Vagina (tissue), 2 donors: ENCODE measurements at regions not wholly inside any gene's neighbourhood (a gene's known extent, or its start where the extent isn't known, plus 50 kb on each side); places are given as distances from the start of the nearest gene placed in this dataset.
A peak's percentile ranks its signal among the peaks of the same experiment; 100 is the strongest.

Source experiments
- DNase-seq, 2 donors: peaks; one replicate each; pipeline ENCODE4 v3.0.0-alpha.2; 2017; ENCODE audit errors: extremely low spot score in 2 of 2
- H3K27ac ChIP-seq: fragments of 200-600 bp; sonication (generic); one replicate; pipeline ENCODE4 v1.5.1; 2019
- H3K27me3 ChIP-seq: fragments of 200-600 bp; sonication (generic); one replicate; pipeline ENCODE4 v1.5.1; 2019
- H3K36me3 ChIP-seq, 2 donors: fragments of 200-600 bp; sonication (generic); one replicate each; pipeline ENCODE4 v1.5.1; 2017 to 2019
- H3K4me1 ChIP-seq: fragments of 200-600 bp; sonication (generic); one replicate; pipeline ENCODE4 v1.5.1; 2019
- H3K4me3 ChIP-seq, 2 donors: fragments of 200-600 bp; sonication (generic); 1 replicate in 1 of 2; 2 replicates in 1 of 2; pipeline ENCODE4 v1.5.1; 2016 to 2019
- H3K9me3 ChIP-seq: fragments of 200-600 bp; sonication (generic); one replicate; pipeline ENCODE4 v1.5.1; 2019
- POLR2A ChIP-seq, 2 donors: fragments of 450-650 bp; IDR thresholded peaks; one replicate each; pipeline ENCODE4 v1.6.1; 2017; ENCODE audit warnings: antibody characterized with exemption in 2 of 2, mild to moderate bottlenecking in 2 of 2, moderate library complexity in 2 of 2
- POLR2AphosphoS5 ChIP-seq, 2 donors: sonication (generic); formaldehyde crosslinking; IDR thresholded peaks; one replicate each; pipeline ENCODE4 v1.9.0; 2017; ENCODE audit warnings: antibody characterized with exemption in 2 of 2, mild to moderate bottlenecking in 2 of 2, low read depth in 1 of 2; ENCODE audit not compliant: insufficient read depth in 1 of 2
- intact Hi-C: fragments of 100-400 bp; cut with DNase I; formaldehyde crosslinking; loops from one replicate; pipeline ENCODE4 v1.15.1; 2023
- TF ChIP-seq, protein P1 (sequence below), 3 experiments: fragments of 450-650 bp in 2 of 3; fragments of 200-600 bp in 1 of 3; sonication (generic) in 1 of 3; IDR thresholded peaks; one replicate each; pipeline ENCODE4 v1.5.1; 2017 to 2019; ENCODE audit warnings: antibody characterized with exemption in 3 of 3, mild to moderate bottlenecking in 2 of 3, moderate library complexity in 2 of 3

DNA sequence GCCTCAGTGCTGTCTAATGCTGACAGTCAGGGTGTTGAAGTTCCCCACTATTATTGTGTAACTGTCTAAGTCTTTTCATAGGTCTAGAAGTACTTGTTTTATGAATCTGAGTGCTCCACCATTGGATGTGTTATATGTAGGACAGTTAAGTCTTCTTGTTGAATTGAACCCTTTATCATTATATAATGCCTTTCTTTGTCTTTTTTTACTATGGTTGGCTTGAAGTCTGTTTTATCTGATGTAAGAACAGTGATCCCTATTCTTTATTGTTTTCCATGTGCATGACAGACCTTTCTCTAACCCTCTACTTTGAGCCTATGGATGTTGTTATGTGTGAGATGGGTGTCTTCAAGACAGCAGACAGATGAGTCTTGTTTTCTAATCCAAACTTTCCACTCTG lies 107.8 kb upstream of the C11orf58 start:
- no peak overlapping the region for H3K4me3 ChIP-seq
- no peak for TF ChIP-seq POLR2AphosphoS5 (IDR thresholded peaks at IDR 0.05; ENCODE audit: insufficient read depth in 1 of 2, low read depth in 1 of 2)
- TF ChIP-seq, protein P1, sequence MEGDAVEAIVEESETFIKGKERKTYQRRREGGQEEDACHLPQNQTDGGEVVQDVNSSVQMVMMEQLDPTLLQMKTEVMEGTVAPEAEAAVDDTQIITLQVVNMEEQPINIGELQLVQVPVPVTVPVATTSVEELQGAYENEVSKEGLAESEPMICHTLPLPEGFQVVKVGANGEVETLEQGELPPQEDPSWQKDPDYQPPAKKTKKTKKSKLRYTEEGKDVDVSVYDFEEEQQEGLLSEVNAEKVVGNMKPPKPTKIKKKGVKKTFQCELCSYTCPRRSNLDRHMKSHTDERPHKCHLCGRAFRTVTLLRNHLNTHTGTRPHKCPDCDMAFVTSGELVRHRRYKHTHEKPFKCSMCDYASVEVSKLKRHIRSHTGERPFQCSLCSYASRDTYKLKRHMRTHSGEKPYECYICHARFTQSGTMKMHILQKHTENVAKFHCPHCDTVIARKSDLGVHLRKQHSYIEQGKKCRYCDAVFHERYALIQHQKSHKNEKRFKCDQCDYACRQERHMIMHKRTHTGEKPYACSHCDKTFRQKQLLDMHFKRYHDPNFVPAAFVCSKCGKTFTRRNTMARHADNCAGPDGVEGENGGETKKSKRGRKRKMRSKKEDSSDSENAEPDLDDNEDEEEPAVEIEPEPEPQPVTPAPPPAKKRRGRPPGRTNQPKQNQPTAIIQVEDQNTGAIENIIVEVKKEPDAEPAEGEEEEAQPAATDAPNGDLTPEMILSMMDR (IDR thresholded peaks at IDR 0.05): no peak
- TF ChIP-seq POLR2A (IDR thresholded peaks at IDR 0.05): no peak
- H3K36me3 ChIP-seq: no peaks in the 10 kb centered on the region
- no peaks in the 10 kb centered on the region for H3K9me3 ChIP-seq
- no peaks in the 10 kb centered on the region for H3K4me1 ChIP-seq
- DNase-seq: no peak
- intact Hi-C loops: no loop called here
- no peak overlapping the region for H3K27ac ChIP-seq
- H3K27me3 ChIP-seq: no peaks in the 10 kb centered on the region

DNA sequence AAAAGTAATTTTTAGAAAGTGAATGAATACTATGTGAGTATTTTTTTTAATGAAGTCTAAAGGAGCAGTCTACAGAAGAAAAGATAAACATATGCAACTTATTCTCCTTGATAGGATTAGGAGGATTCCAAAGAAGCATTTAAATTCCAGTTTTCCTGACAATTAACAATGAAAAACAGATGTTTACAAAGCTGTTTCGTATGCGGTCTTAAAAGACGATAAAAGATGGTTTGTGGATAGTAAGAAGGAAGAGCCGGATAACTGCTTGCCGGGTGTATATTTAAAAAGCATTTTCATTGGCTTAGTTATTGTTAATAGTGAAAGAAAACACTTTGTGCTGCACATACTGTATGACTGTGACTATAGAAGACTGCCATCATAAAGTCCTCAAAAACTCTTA lies 120.0 kb upstream of the C11orf58 start:
- Histone ChIP-seq H3K27me3 (no peaks in the 10 kb centered on the region), H3K36me3 (no peaks in the 10 kb centered on the region), H3K4me3 (no peak overlapping the region), H3K27ac (no peak overlapping the region), H3K9me3 (no peaks in the 10 kb centered on the region), H3K4me1 (peaks cover 8% of the 10 kb centered on the region)
- no peak for DNase-seq
- intact Hi-C loops: no loop called here
- TF ChIP-seq, protein P1 (IDR thresholded peaks at IDR 0.05): no peak

DNA sequence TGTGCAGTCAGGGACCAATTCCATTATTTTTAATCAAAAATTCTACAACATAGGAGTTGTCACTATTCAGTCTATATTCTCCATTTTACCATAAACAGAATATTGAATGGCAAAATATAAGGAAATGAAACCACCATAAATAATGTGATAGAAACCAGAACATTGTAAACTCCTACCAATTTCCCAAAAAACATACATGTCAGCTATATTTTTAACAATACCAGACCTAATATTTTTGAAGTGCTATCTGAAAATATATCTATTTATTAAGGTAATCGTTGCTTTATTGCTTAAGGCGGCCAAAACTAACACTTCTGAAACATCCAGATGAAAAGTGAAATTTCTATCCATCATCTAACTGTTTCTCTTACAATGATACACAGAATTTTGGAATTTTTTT lies 123.0 kb upstream of the C11orf58 start:
- Histone ChIP-seq H3K27me3 (peaks cover 4% of the 10 kb centered on the region), H3K36me3 (no peaks in the 10 kb centered on the region), H3K27ac (no peak overlapping the region), H3K4me3 (no peak overlapping the region), H3K9me3 (no peaks in the 10 kb centered on the region), H3K4me1 (peaks cover 12% of the 10 kb centered on the region)
- intact Hi-C loops: no loop called here
- no peak for DNase-seq
- TF ChIP-seq, protein P1 (IDR thresholded peaks at IDR 0.05): no peak
- no peak for TF ChIP-seq POLR2A (IDR thresholded peaks at IDR 0.05)

DNA sequence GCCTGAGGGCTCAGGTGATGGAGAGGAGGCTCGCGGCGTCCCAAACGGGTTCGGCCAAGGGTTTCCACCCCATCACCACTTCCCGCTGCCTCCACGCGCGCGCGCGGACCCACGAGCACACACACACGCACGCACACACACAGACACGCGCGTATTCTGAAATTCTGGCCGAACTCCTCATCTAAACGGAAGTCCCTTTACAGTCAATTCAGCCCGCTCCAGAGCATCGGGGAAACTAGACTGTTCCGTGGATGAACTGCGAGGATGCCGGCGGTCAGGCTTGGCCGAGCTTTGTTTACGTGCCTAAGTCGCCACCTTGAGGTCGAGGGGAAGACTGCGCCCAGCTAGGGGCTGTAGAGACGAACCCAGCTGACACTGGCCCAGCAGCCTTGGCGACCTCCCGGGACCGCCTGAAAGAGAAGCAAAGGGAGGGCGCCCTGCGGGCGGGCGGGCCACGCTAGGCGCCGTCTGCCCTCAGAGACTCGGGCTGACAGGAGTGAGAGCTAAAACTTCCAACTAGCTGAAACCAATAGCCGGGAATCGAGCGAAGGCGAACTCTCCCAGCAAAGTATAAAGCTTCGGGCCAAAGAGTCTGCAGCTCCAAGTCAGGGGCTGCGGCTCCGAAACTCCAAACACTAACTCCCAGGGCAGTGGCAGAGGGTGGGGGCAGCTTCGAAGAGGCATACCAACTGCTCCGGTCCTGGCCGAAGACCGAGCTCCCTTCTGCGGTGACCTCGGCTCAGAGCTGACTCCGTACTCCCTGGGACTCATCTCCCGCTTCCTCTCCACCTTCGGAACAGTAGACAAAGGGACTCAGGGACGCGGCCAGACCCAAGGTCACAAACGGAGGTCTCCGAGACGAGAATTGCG lies 124.7 kb upstream of the C11orf58 start:
- Histone ChIP-seq H3K4me3 (peak overlapping the region; percentile 38 to 42), H3K36me3 (no peaks in the 10 kb centered on the region), H3K9me3 (no peaks in the 10 kb centered on the region), H3K27ac (no peak overlapping the region), H3K27me3 (peaks cover 7% of the 10 kb centered on the region), H3K4me1 (peaks cover 12% of the 10 kb centered on the region)
- TF ChIP-seq POLR2AphosphoS5 (IDR thresholded peaks at IDR 0.05; ENCODE audit: insufficient read depth in 1 of 2, low read depth in 1 of 2): no peak
- TF ChIP-seq POLR2A (IDR thresholded peaks at IDR 0.05): no peak
- TF ChIP-seq, protein P1 (IDR thresholded peaks at IDR 0.05): peak; percentile 53 to 90 (median 69)
- no peak for DNase-seq
- intact Hi-C loops: no loop called here

DNA sequence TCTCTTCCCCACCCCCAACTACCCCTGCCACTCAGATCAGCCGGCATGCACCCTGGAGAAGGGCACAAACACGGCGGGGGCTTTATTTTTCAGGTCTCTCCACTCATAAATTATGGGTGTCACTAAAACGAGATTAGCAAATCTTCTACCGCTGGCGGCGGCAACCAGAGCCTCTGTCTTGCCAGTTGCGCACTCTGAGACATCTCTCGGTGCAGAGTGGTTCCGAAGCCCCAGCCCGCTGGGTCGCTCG lies 125.3 kb upstream of the C11orf58 start:
- H3K4me1 ChIP-seq: peaks cover 12% of the 10 kb centered on the region
- intact Hi-C loops: no loop called here
- no peaks in the 10 kb centered on the region for H3K36me3 ChIP-seq
- peak overlapping the region; percentile 38 to 42 for H3K4me3 ChIP-seq
- H3K9me3 ChIP-seq: no peaks in the 10 kb centered on the region
- H3K27ac ChIP-seq: no peak overlapping the region
- no peak for DNase-seq
- TF ChIP-seq POLR2A (IDR thresholded peaks at IDR 0.05) (no peak), POLR2AphosphoS5 (IDR thresholded peaks at IDR 0.05; ENCODE audit: insufficient read depth in 1 of 2, low read depth in 1 of 2) (no peak)
- TF ChIP-seq, protein P1 (IDR thresholded peaks at IDR 0.05): no peak
- H3K27me3 ChIP-seq: peaks cover 7% of the 10 kb centered on the region
